ENCODE measurements at regions not wholly inside any gene's neighbourhood (a gene's known extent, or its start where the extent isn't known, plus 50 kb on each side); places are given as distances from the start of the nearest gene placed in this dataset.

- TF ChIP-seq YY1 (IDR thresholded peaks at IDR 0.05; ENCODE audit: insufficient read depth, insufficient read length) (no peak), ZNF274 (IDR thresholded peaks at IDR 0.05; ENCODE audit: low read depth, low read length) (no peak), SUZ12 (IDR thresholded peaks at IDR 0.05; ENCODE audit: extremely low read depth, insufficient read depth, insufficient read length) (no peak)
Measured at GRCh38 chr2:76450024-76450475, 739.3 kb upstream of the GCFC2 start.

All from NT2/D1 (cell line).